ENCODE measurements at regions not wholly inside any gene's neighbourhood (a gene's known extent, or its start where the extent isn't known, plus 50 kb on each side); places are given as distances from the start of the nearest gene placed in this dataset.

DNA sequence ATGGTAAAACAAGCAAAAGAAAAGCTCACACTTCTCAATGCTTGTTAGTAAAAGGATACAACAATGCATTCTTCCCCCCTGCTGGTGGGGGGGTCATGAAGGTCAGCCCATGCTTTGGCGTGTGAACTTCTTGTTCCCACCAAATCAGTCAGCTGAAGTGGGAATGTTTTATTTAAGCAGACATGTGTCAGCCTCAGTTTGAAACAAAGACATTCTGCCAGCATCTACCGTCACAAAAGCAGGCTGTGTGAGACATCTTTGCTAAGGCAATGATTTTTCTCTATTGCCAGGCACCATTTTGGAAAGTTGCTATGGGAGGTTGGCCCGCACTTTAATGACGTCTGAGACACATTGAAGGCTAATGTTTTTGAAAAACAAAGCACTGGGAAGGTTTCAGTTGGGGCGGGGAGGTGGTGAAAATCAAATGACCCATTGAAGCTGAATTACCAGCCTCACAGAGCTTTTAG is 206.6 kb downstream of the TLE3 start:
- H3K36me3 ChIP-seq (ENCODE audit: control insufficient read depth, insufficient read depth, low read length): no peaks in the 10 kb centered on the region
- no peak overlapping the region for H3K4me3 ChIP-seq (ENCODE audit: low read depth, low read length)
- no peak for TF ChIP-seq CTCF (IDR thresholded peaks at IDR 0.05)
- no peaks in the 10 kb centered on the region for H3K9me3 ChIP-seq (ENCODE audit: control insufficient read depth, low read length)
- no peak overlapping the region for H2AFZ ChIP-seq
- no peak overlapping the region for H3K9ac ChIP-seq
- no peak overlapping the region for H3K27ac ChIP-seq
- H3K4me2 ChIP-seq (ENCODE audit: low read length): no peak overlapping the region
- H3K79me2 ChIP-seq: no peaks in the 10 kb centered on the region
- H3K27me3 ChIP-seq (ENCODE audit: control insufficient read depth, insufficient read depth, low read length): no peaks in the 10 kb centered on the region
- no peaks in the 10 kb centered on the region for H3K4me1 ChIP-seq

DNA sequence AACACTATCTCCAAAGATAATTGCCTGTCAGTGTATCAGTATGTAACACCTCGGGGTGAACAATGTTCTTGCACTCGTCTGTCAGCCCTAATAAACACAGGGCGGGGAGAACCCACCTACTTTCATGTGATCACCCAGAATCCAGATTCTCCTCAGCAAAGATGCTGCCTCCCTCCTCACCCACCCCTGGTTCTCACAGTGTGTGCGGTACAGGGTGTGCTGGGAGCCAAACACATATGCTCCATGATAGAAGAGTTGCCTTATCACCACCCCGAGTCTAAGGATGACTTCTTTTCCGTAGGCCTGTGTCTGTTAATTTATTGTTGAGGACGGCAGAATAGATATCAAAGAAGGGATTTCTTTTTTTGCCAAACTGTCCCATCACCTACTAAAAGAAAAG is 206.1 kb downstream of the TLE3 start:
- Histone ChIP-seq H3K4me1 (no peaks in the 10 kb centered on the region), H3K27ac (no peak overlapping the region), H3K9me3 (ENCODE audit: control insufficient read depth, low read length) (no peaks in the 10 kb centered on the region), H3K36me3 (ENCODE audit: control insufficient read depth, insufficient read depth, low read length) (no peaks in the 10 kb centered on the region), H3K4me3 (ENCODE audit: low read depth, low read length) (no peak overlapping the region), H3K27me3 (ENCODE audit: control insufficient read depth, insufficient read depth, low read length) (no peaks in the 10 kb centered on the region), H3K9ac (no peak overlapping the region), H2AFZ (no peak overlapping the region), H3K4me2 (ENCODE audit: low read length) (no peak overlapping the region), H3K79me2 (no peaks in the 10 kb centered on the region)
- no peak for TF ChIP-seq CTCF (IDR thresholded peaks at IDR 0.05)

DNA sequence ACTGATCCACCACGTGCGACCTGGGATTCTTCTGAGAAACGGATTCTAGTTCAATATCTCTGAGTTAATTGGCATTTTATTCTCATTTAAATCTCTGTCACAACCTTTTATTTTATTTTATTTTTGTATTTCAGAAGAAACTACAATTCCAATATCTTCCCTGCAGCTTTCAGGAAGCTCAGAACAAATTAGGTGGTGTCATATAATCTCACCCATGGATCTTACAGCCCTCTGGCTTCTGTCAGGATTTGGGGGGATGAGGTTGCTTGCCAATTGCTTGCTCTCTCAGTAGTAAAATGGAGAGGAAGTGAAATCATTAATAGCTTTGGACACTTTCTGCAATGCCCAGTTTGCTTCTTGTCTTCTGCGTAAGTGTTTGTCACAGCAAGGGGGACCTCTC is 205.4 kb downstream of the TLE3 start:
- Histone ChIP-seq H3K9me3 (ENCODE audit: control insufficient read depth, low read length) (no peaks in the 10 kb centered on the region), H3K79me2 (no peaks in the 10 kb centered on the region), H3K4me2 (ENCODE audit: low read length) (no peak overlapping the region), H3K36me3 (ENCODE audit: control insufficient read depth, insufficient read depth, low read length) (no peaks in the 10 kb centered on the region), H3K4me3 (ENCODE audit: low read depth, low read length) (no peak overlapping the region), H3K27ac (no peak overlapping the region), H3K27me3 (ENCODE audit: control insufficient read depth, insufficient read depth, low read length) (no peaks in the 10 kb centered on the region), H2AFZ (no peak overlapping the region), H3K4me1 (no peaks in the 10 kb centered on the region), H3K9ac (no peak overlapping the region)
- TF ChIP-seq CTCF (IDR thresholded peaks at IDR 0.05): no peak

DNA sequence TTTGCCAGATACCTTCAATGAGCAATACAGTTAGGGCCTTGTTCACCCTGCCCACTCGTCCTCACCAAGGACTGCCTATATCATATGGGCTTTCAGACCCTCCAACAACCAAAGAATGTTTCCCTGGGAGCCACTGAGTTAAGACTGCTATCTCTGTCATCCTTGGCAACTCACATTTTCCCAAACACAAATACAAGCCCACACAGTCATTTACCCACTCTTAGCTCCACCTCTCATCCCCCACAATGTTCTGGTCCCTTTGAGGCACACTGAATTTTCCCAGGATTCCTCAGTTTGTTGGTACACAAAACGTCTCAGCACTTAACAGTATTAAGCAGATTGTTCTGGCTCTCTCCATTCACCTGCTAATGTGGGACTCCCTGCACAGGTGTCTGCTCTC is 204.6 kb downstream of the TLE3 start:
- H3K9ac ChIP-seq: no peak overlapping the region
- no peaks in the 10 kb centered on the region for H3K27me3 ChIP-seq (ENCODE audit: control insufficient read depth, insufficient read depth, low read length)
- TF ChIP-seq CTCF (IDR thresholded peaks at IDR 0.05): no peak
- H3K27ac ChIP-seq: no peak overlapping the region
- H3K9me3 ChIP-seq (ENCODE audit: control insufficient read depth, low read length): no peaks in the 10 kb centered on the region
- H3K79me2 ChIP-seq: no peaks in the 10 kb centered on the region
- H2AFZ ChIP-seq: no peak overlapping the region
- no peaks in the 10 kb centered on the region for H3K36me3 ChIP-seq (ENCODE audit: control insufficient read depth, insufficient read depth, low read length)
- no peak overlapping the region for H3K4me2 ChIP-seq (ENCODE audit: low read length)
- H3K4me3 ChIP-seq (ENCODE audit: low read depth, low read length): no peak overlapping the region
- H3K4me1 ChIP-seq: no peaks in the 10 kb centered on the region

DNA sequence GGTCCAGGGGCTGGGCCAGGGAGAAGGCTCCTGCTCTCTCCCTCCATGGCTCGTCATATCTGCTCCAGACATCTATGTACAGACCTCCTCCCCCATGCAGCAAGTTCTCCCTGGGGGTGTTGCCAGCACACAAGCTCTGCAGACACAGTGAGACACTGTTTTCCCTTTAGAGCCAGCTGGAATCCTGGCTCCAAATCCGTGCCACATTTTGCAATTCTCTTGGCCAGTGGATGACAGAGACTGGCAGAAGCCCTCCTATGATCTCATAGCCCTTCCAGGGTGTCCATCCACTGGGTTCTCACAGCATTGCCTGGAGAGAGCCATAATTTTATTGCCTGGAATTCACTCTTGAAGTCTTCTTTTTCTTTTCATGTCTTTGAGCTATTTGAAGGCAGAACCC is 203.9 kb downstream of the TLE3 start:
- no peak overlapping the region for H3K4me2 ChIP-seq (ENCODE audit: low read length)
- no peak overlapping the region for H3K4me3 ChIP-seq (ENCODE audit: low read depth, low read length)
- H3K27ac ChIP-seq: no peak overlapping the region
- no peak overlapping the region for H2AFZ ChIP-seq
- no peak for TF ChIP-seq CTCF (IDR thresholded peaks at IDR 0.05)
- H3K79me2 ChIP-seq: no peaks in the 10 kb centered on the region
- H3K36me3 ChIP-seq (ENCODE audit: control insufficient read depth, insufficient read depth, low read length): no peaks in the 10 kb centered on the region
- no peaks in the 10 kb centered on the region for H3K27me3 ChIP-seq (ENCODE audit: control insufficient read depth, insufficient read depth, low read length)
- H3K4me1 ChIP-seq: no peaks in the 10 kb centered on the region
- H3K9ac ChIP-seq: no peak overlapping the region
- H3K9me3 ChIP-seq (ENCODE audit: control insufficient read depth, low read length): no peaks in the 10 kb centered on the region
